Activated CD4-positive, alpha-beta T cell treated with anti-CD3 and anti-CD28 coated beads, Interleukin-2, amount 50 U/mL, for 48 hours (primary cell): ENCODE measurements at regions not wholly inside any gene's neighbourhood (a gene's known extent, or its start where the extent isn't known, plus 50 kb on each side); places are given as distances from the start of the nearest gene placed in this dataset.
"Not testable (repeated sequence)": the region's sequence is repeated elsewhere in the genome, so short reads cannot be mapped to it uniquely, and the experiment has no call there.

ENCODE experiments used
- DNase-seq, 2 experiments: peaks; one replicate each; pipeline ENCODE4 v3.0.0-alpha.2; 2020

- no peak for DNase-seq
Observed at GRCh38 chr13:105758918-105759860, 776.3 kb downstream of the EFNB2 start.

GRCh38 chr13:105740739-105741138 is 794.7 kb downstream of the EFNB2 start:
- DNase-seq = no peak

- DNase-seq = no peak
Observed at GRCh38 chr13:105737688-105738087, 797.8 kb downstream of the EFNB2 start.

- no peak for DNase-seq
Observed at GRCh38 chr13:105735281-105735680, 800.2 kb downstream of the EFNB2 start.

- DNase-seq = no peak
Observed at GRCh38 chr13:105732806-105733529, 802.5 kb downstream of the EFNB2 start.

GRCh38 chr13:105725887-105726286 is 809.6 kb downstream of the EFNB2 start:
- DNase-seq = no peak

- DNase-seq = no peak
Observed at GRCh38 chr13:105721016-105721415, 814.4 kb downstream of the EFNB2 start.

- DNase-seq = no peak
Observed at GRCh38 chr13:105719859-105720258, 815.6 kb downstream of the EFNB2 start.

- DNase-seq = no peak
Observed at GRCh38 chr13:105709181-105709580, 826.3 kb downstream of the EFNB2 start.

- no peak for DNase-seq
Observed at GRCh38 chr13:105703843-105704242, 831.6 kb downstream of the EFNB2 start.

- no peak for DNase-seq
Observed at GRCh38 chr13:105702441-105702840, 833.0 kb downstream of the EFNB2 start.

GRCh38 chr13:105692769-105693168 is 842.7 kb downstream of the EFNB2 start:
- DNase-seq = no peak

- DNase-seq = no peak
Observed at GRCh38 chr13:105684216-105684615, 851.2 kb downstream of the EFNB2 start.

- DNase-seq = no peak
Observed at GRCh38 chr13:105679838-105680237, 855.6 kb downstream of the EFNB2 start.

- no peak for DNase-seq
Observed at GRCh38 chr13:105678072-105678471, 857.4 kb downstream of the EFNB2 start.

GRCh38 chr13:105672881-105673280 is 862.6 kb downstream of the EFNB2 start:
- no peak for DNase-seq

GRCh38 chr13:105671131-105671530 is 864.3 kb downstream of the EFNB2 start:
- not testable (repeated sequence) for DNase-seq

GRCh38 chr13:105670179-105670990 is 865.1 kb downstream of the EFNB2 start:
- no peak for DNase-seq

GRCh38 chr13:105665284-105665683 is 870.2 kb downstream of the EFNB2 start:
- DNase-seq = no peak

GRCh38 chr13:105663182-105663581 is 872.3 kb downstream of the EFNB2 start:
- DNase-seq = no peak

- no peak for DNase-seq
Observed at GRCh38 chr13:105660561-105660960, 874.9 kb downstream of the EFNB2 start.

- no peak for DNase-seq
Observed at GRCh38 chr13:105658431-105658830, 877.0 kb downstream of the EFNB2 start.

- no peak for DNase-seq
Observed at GRCh38 chr13:105655046-105655445, 880.4 kb downstream of the EFNB2 start.
